Activated CD4-positive, alpha-beta memory T cell treated with anti-CD3 and anti-CD28 coated beads, Interleukin-2, amount 10 ng/mL, durations not matched to agents 7 days and 5 days (primary cell): ENCODE measurements at regions not wholly inside any gene's neighbourhood (a gene's known extent, or its start where the extent isn't known, plus 50 kb on each side); places are given as distances from the start of the nearest gene placed in this dataset.

Source experiments
- CTCF ChIA-PET: fragments of 350-600 bp; sonication (Branson Sonifier 250); formaldehyde crosslinking; loops from one replicate; lab custom pipeline; 2021; ENCODE audit warnings: antibody characterized with exemption, inconsistent platforms; lab: Charles Lee
- POLR2A ChIA-PET: fragments of 350-600 bp; sonication (Branson Sonifier 250); formaldehyde crosslinking; loops from one replicate; lab custom pipeline; 2021; ENCODE audit warnings: antibody characterized with exemption; lab: Charles Lee
- DNase-seq: peaks from one replicate; pipeline ENCODE4 v3.0.0-alpha.2; 2020
- H3K27ac Mint-ChIP-seq: one replicate; pipeline ENCODE4 v1.8.0; 2021; ENCODE audit warnings: mild to moderate bottlenecking, mixed read lengths
- H3K27me3 Mint-ChIP-seq: one replicate; pipeline ENCODE4 v1.8.0; 2021; ENCODE audit warnings: mixed read lengths
- H3K36me3 Mint-ChIP-seq: one replicate; pipeline ENCODE4 v1.8.0; 2021; ENCODE audit warnings: low read depth, mixed read lengths
- H3K4me1 Mint-ChIP-seq: one replicate; pipeline ENCODE4 v1.8.0; 2021; ENCODE audit warnings: mixed read lengths
- H3K4me3 Mint-ChIP-seq: one replicate; pipeline ENCODE4 v1.8.0; 2021; ENCODE audit warnings: mild to moderate bottlenecking, mixed read lengths
- H3K9me3 Mint-ChIP-seq: one replicate; pipeline ENCODE4 v1.8.0; 2021; ENCODE audit warnings: mixed read lengths

- Mint-ChIP-seq H3K27ac (no peak overlapping the region), H3K9me3 (no peaks in the 10 kb centered on the region), H3K4me3 (no peak overlapping the region), H3K4me1 (peaks cover 12% of the 10 kb centered on the region), H3K27me3 (peaks cover 2% of the 10 kb centered on the region), H3K36me3 (no peaks in the 10 kb centered on the region)
- ChIA-PET POLR2A (interaction anchor here (0.6 kb wide), 1 partner anchor 8 kb away, joined by 3 read pairs; no protein-coding TSS in a partner anchor), CTCF (no interaction called here)
- no peak for DNase-seq
Measured at GRCh38 chr12:75713434-75713833, 202.0 kb upstream of the KRR1 start.

- ChIA-PET CTCF (no interaction called here), POLR2A (no interaction called here)
- H3K27me3 Mint-ChIP-seq = peaks cover 3% of the 10 kb centered on the region
- no peak for DNase-seq
- no peaks in the 10 kb centered on the region for H3K9me3 Mint-ChIP-seq
- no peaks in the 10 kb centered on the region for H3K36me3 Mint-ChIP-seq
- H3K27ac Mint-ChIP-seq = no peak overlapping the region
- H3K4me1 Mint-ChIP-seq = peaks cover 12% of the 10 kb centered on the region
- H3K4me3 Mint-ChIP-seq = no peak overlapping the region
Measured at GRCh38 chr12:75712223-75712622, 200.8 kb upstream of the KRR1 start.

GRCh38 chr12:75711271-75711670, 199.9 kb upstream of the KRR1 start:
- Mint-ChIP-seq H3K4me3 (no peak overlapping the region), H3K9me3 (no peaks in the 10 kb centered on the region), H3K36me3 (no peaks in the 10 kb centered on the region), H3K27me3 (peaks cover 3% of the 10 kb centered on the region), H3K27ac (no peak overlapping the region), H3K4me1 (peaks cover 14% of the 10 kb centered on the region)
- CTCF ChIA-PET = no interaction called here
- POLR2A ChIA-PET = no interaction called here
- DNase-seq = no peak

GRCh38 chr12:75710361-75711069, 199.1 kb upstream of the KRR1 start:
- H3K4me3 Mint-ChIP-seq = no peak overlapping the region
- POLR2A ChIA-PET = interaction anchor here (0.9 kb wide), 2 partner anchors 231 to 322 kb away, joined by 3 read pairs; no protein-coding TSS in a partner anchor

GRCh38 chr12:75709503-75709902, 198.1 kb upstream of the KRR1 start:
- no peak for DNase-seq
- peaks cover 14% of the 10 kb centered on the region for H3K4me1 Mint-ChIP-seq
- no peaks in the 10 kb centered on the region for H3K9me3 Mint-ChIP-seq
- peaks cover 3% of the 10 kb centered on the region for H3K27me3 Mint-ChIP-seq
- ChIA-PET POLR2A (no interaction called here), CTCF (interaction anchor here (1.2 kb wide), 1 partner anchor 10 kb away, joined by 3 read pairs; no protein-coding TSS in a partner anchor)
- no peak overlapping the region for H3K4me3 Mint-ChIP-seq
- no peak overlapping the region for H3K27ac Mint-ChIP-seq
- H3K36me3 Mint-ChIP-seq = no peaks in the 10 kb centered on the region

More at GRCh38 chr12:75710361-75711069, 199.1 kb upstream of the KRR1 start:
- Mint-ChIP-seq H3K4me1 (peaks cover 14% of the 10 kb centered on the region), H3K27me3 (peaks cover 3% of the 10 kb centered on the region), H3K9me3 (no peaks in the 10 kb centered on the region), H3K36me3 (no peaks in the 10 kb centered on the region), H3K27ac (no peak overlapping the region)
- CTCF ChIA-PET = interaction anchor here (1.2 kb wide), 1 partner anchor 9 kb away, joined by 3 read pairs; no protein-coding TSS in a partner anchor
- no peak for DNase-seq

- ChIA-PET CTCF (no interaction called here), POLR2A (no interaction called here)
- DNase-seq = no peak
Measured at GRCh38 chr12:75708802-75709201, 197.4 kb upstream of the KRR1 start.

GRCh38 chr12:75707983-75708382, 196.6 kb upstream of the KRR1 start:
- CTCF ChIA-PET = no interaction called here
- Mint-ChIP-seq H3K4me3 (no peak overlapping the region), H3K9me3 (no peaks in the 10 kb centered on the region), H3K27ac (no peak overlapping the region), H3K27me3 (peaks cover 1% of the 10 kb centered on the region), H3K36me3 (no peaks in the 10 kb centered on the region), H3K4me1 (peaks cover 8% of the 10 kb centered on the region)
- POLR2A ChIA-PET = no interaction called here
- no peak for DNase-seq

More at GRCh38 chr12:75708802-75709201, 197.4 kb upstream of the KRR1 start:
- Mint-ChIP-seq H3K36me3 (no peaks in the 10 kb centered on the region), H3K27ac (no peak overlapping the region), H3K27me3 (peaks cover 1% of the 10 kb centered on the region), H3K4me3 (no peak overlapping the region), H3K9me3 (no peaks in the 10 kb centered on the region), H3K4me1 (peaks cover 12% of the 10 kb centered on the region)

- no peak overlapping the region for H3K27ac Mint-ChIP-seq
- ChIA-PET POLR2A (no interaction called here), CTCF (no interaction called here)
- DNase-seq = no peak
- peaks cover 1% of the 10 kb centered on the region for H3K27me3 Mint-ChIP-seq
- H3K9me3 Mint-ChIP-seq = no peaks in the 10 kb centered on the region
- peaks cover 13% of the 10 kb centered on the region for H3K4me1 Mint-ChIP-seq
- no peaks in the 10 kb centered on the region for H3K36me3 Mint-ChIP-seq
- H3K4me3 Mint-ChIP-seq = no peak overlapping the region
Measured at GRCh38 chr12:75706786-75707605, 195.6 kb upstream of the KRR1 start.

GRCh38 chr12:75705749-75706711, 194.6 kb upstream of the KRR1 start:
- POLR2A ChIA-PET = no interaction called here
- Mint-ChIP-seq H3K4me1 (peaks cover 14% of the 10 kb centered on the region), H3K27me3 (peaks cover 1% of the 10 kb centered on the region), H3K4me3 (no peak overlapping the region), H3K9me3 (no peaks in the 10 kb centered on the region), H3K27ac (no peak overlapping the region), H3K36me3 (no peaks in the 10 kb centered on the region)
- CTCF ChIA-PET = no interaction called here
- DNase-seq = no peak

- H3K27ac Mint-ChIP-seq = no peak overlapping the region
- ChIA-PET POLR2A (no interaction called here), CTCF (interaction anchor here (0.5 kb wide), 1 partner anchor 177 kb away, joined by 3 read pairs; no protein-coding TSS in a partner anchor)
- no peak overlapping the region for H3K4me3 Mint-ChIP-seq
- peaks cover 14% of the 10 kb centered on the region for H3K4me1 Mint-ChIP-seq
- DNase-seq = no peak
- H3K27me3 Mint-ChIP-seq = peaks cover 1% of the 10 kb centered on the region
- no peaks in the 10 kb centered on the region for H3K9me3 Mint-ChIP-seq
- H3K36me3 Mint-ChIP-seq = no peaks in the 10 kb centered on the region
Measured at GRCh38 chr12:75704664-75705063, 193.3 kb upstream of the KRR1 start.

GRCh38 chr12:75704208-75704607, 192.8 kb upstream of the KRR1 start:
- CTCF ChIA-PET = no interaction called here
- no peaks in the 10 kb centered on the region for H3K36me3 Mint-ChIP-seq
- no peak for DNase-seq
- H3K9me3 Mint-ChIP-seq = no peaks in the 10 kb centered on the region
- H3K4me1 Mint-ChIP-seq = peaks cover 14% of the 10 kb centered on the region
- H3K27me3 Mint-ChIP-seq = peaks cover 1% of the 10 kb centered on the region
- no peak overlapping the region for H3K4me3 Mint-ChIP-seq
- POLR2A ChIA-PET = no interaction called here
- H3K27ac Mint-ChIP-seq = no peak overlapping the region

GRCh38 chr12:75703131-75703530, 191.7 kb upstream of the KRR1 start:
- DNase-seq = no peak
- no peaks in the 10 kb centered on the region for H3K36me3 Mint-ChIP-seq
- ChIA-PET CTCF (interaction anchor here (0.8 kb wide), 1 partner anchor 23 kb away, joined by 3 read pairs; no protein-coding TSS in a partner anchor), POLR2A (no interaction called here)
- peaks cover 1% of the 10 kb centered on the region for H3K27me3 Mint-ChIP-seq
- H3K27ac Mint-ChIP-seq = no peak overlapping the region
- H3K4me1 Mint-ChIP-seq = peaks cover 14% of the 10 kb centered on the region
- H3K4me3 Mint-ChIP-seq = no peak overlapping the region
- H3K9me3 Mint-ChIP-seq = no peaks in the 10 kb centered on the region
